ENCODE measurements at regions not wholly inside any gene's neighbourhood (a gene's known extent, or its start where the extent isn't known, plus 50 kb on each side); places are given as distances from the start of the nearest gene placed in this dataset.
"Not testable (repeated sequence)": the region's sequence is repeated elsewhere in the genome, so short reads cannot be mapped to it uniquely, and the experiment has no call there.

- DNase-seq (ENCODE audit: low spot score), result no peak
These were observed 284.0 kb upstream of the DEPDC1 start for GRCh38 chr1:68780919-68781318.

GRCh38 chr1:68782890-68783289, 286.0 kb upstream of the DEPDC1 start:
- no peak for DNase-seq (ENCODE audit: low spot score)

GRCh38 chr1:68785328-68785727, 288.4 kb upstream of the DEPDC1 start:
- no peak for DNase-seq (ENCODE audit: low spot score)

- DNase-seq (ENCODE audit: low spot score), result no peak
These were observed 291.9 kb upstream of the DEPDC1 start for GRCh38 chr1:68788762-68789161.

- DNase-seq (ENCODE audit: low spot score), result no peak
These were observed 294.9 kb upstream of the DEPDC1 start for GRCh38 chr1:68791800-68792199.

- no peak for DNase-seq (ENCODE audit: low spot score)
These were observed 299.1 kb upstream of the DEPDC1 start for GRCh38 chr1:68795956-68796355.

GRCh38 chr1:68796888-68797287, 300.0 kb upstream of the DEPDC1 start:
- DNase-seq (ENCODE audit: low spot score), result no peak

- no peak for DNase-seq (ENCODE audit: low spot score)
These were observed 301.2 kb upstream of the DEPDC1 start for GRCh38 chr1:68798071-68798470.

- DNase-seq (ENCODE audit: low spot score), result no peak
These were observed 302.2 kb upstream of the DEPDC1 start for GRCh38 chr1:68799096-68799495.

- no peak for DNase-seq (ENCODE audit: low spot score)
These were observed 303.3 kb upstream of the DEPDC1 start for GRCh38 chr1:68800182-68800581.

GRCh38 chr1:68801440-68801839, 304.6 kb upstream of the DEPDC1 start:
- DNase-seq (ENCODE audit: low spot score), result no peak

- DNase-seq (ENCODE audit: low spot score), result no peak
These were observed 308.3 kb upstream of the DEPDC1 start for GRCh38 chr1:68805097-68805641.

GRCh38 chr1:68808351-68808750, 311.5 kb upstream of the DEPDC1 start:
- DNase-seq (ENCODE audit: low spot score), result no peak

- DNase-seq (ENCODE audit: low spot score), result no peak
These were observed 314.9 kb upstream of the DEPDC1 start for GRCh38 chr1:68811806-68812205.

GRCh38 chr1:68812333-68812732, 315.5 kb upstream of the DEPDC1 start:
- DNase-seq (ENCODE audit: low spot score), result peak; percentile 5

- DNase-seq (ENCODE audit: low spot score), result no peak
These were observed 317.2 kb upstream of the DEPDC1 start for GRCh38 chr1:68814067-68814466.

- DNase-seq (ENCODE audit: low spot score), result no peak
These were observed 318.8 kb upstream of the DEPDC1 start for GRCh38 chr1:68815632-68816031.

GRCh38 chr1:68817505-68818210, 320.8 kb upstream of the DEPDC1 start:
- not testable (repeated sequence) for DNase-seq (ENCODE audit: low spot score)

GRCh38 chr1:68819190-68819829, 322.4 kb upstream of the DEPDC1 start:
- peak; percentile 32 for DNase-seq (ENCODE audit: low spot score)

- no peak for DNase-seq (ENCODE audit: low spot score)
These were observed 323.3 kb upstream of the DEPDC1 start for GRCh38 chr1:68820151-68820550.

GRCh38 chr1:68826836-68827235, 330.0 kb upstream of the DEPDC1 start:
- DNase-seq (ENCODE audit: low spot score), result no peak

GRCh38 chr1:68827261-68827660, 330.4 kb upstream of the DEPDC1 start:
- no peak for DNase-seq (ENCODE audit: low spot score)

- DNase-seq (ENCODE audit: low spot score), result no peak
These were observed 331.1 kb upstream of the DEPDC1 start for GRCh38 chr1:68828013-68828412.

GRCh38 chr1:68831281-68831680, 334.4 kb upstream of the DEPDC1 start:
- DNase-seq (ENCODE audit: low spot score), result no peak
